Liver (tissue), 3 donors: ENCODE measurements at regions not wholly inside any gene's neighbourhood (a gene's known extent, or its start where the extent isn't known, plus 50 kb on each side); places are given as distances from the start of the nearest gene placed in this dataset.

Experiments
- ATF3 ChIP-seq: IDR thresholded peaks from 2 replicates; pipeline ENCODE4 v1.6.1; 2016; ENCODE audit warnings: antibody characterized with exemption
- CTCF ChIP-seq: fragments of 150-350 bp; IDR thresholded peaks from 2 replicates; pipeline ENCODE4 v1.5.1; 2017; ENCODE audit warnings: improper control_type of control experiment, low read depth, low read length; ENCODE audit not compliant: missing input control
- EGR1 ChIP-seq, 2 donors: IDR thresholded peaks; 2 replicates each; pipeline ENCODE4 v1.6.1; 2016 to 2018; ENCODE audit warnings: antibody characterized with exemption in 2 of 2, low read depth in 2 of 2
- GABPA ChIP-seq, 2 donors: IDR thresholded peaks in 1 of 2; conservative IDR thresholded peaks in 1 of 2; 2 replicates each; pipeline ENCODE4 v1.6.1; 2016; ENCODE audit warnings: antibody characterized with exemption in 2 of 2, mild to moderate bottlenecking in 1 of 2, moderate library complexity in 1 of 2
- JUND ChIP-seq, 2 donors: IDR thresholded peaks; 2 replicates each; pipeline ENCODE4 v1.6.1; 2016; ENCODE audit warnings: antibody characterized with exemption in 2 of 2
- MAX ChIP-seq: IDR thresholded peaks from 2 replicates; pipeline ENCODE4 v1.6.1; 2016; ENCODE audit warnings: antibody characterized with exemption
- RAD21 ChIP-seq, 2 donors: IDR thresholded peaks; 2 replicates each; pipeline ENCODE4 v1.6.1; 2016; ENCODE audit warnings: antibody characterized with exemption in 2 of 2, mild to moderate bottlenecking in 2 of 2
- REST ChIP-seq: IDR thresholded peaks from 2 replicates; pipeline ENCODE4 v1.6.1; 2016; ENCODE audit warnings: antibody characterized with exemption, mild to moderate bottlenecking
- TAF1 ChIP-seq: conservative IDR thresholded peaks from 2 replicates; pipeline ENCODE4 v1.6.1; 2016; ENCODE audit warnings: antibody characterized with exemption, mild to moderate bottlenecking
- YY1 ChIP-seq: IDR thresholded peaks from 2 replicates; pipeline ENCODE4 v1.6.1; 2016; ENCODE audit warnings: antibody characterized with exemption, mild to moderate bottlenecking
- donor health status: healthy.
- donor health status: healthy.

- TF ChIP-seq REST, result no peak
- no peak for TF ChIP-seq CTCF
- no peak for TF ChIP-seq JUND (IDR thresholded peaks at IDR 0.05)
- TF ChIP-seq YY1, result no peak
- no peak for TF ChIP-seq MAX
- TF ChIP-seq EGR1 (IDR thresholded peaks at IDR 0.05; ENCODE audit: low read depth in 2 of 2), result no peak
- TF ChIP-seq RAD21 (IDR thresholded peaks at IDR 0.05), result no peak
- TF ChIP-seq GABPA (IDR thresholded peaks at IDR 0.05 in 1 of 2, conservative IDR thresholded peaks at IDR 0.05 in 1 of 2), result no peak
- TF ChIP-seq TAF1, result no peak
- TF ChIP-seq ATF3, result no peak
These were observed 322.5 kb downstream of the CHL1 start for GRCh38 chr3:519026-519425.
